Hepatocyte (in vitro differentiated cells): ENCODE measurements at regions not wholly inside any gene's neighbourhood (a gene's known extent, or its start where the extent isn't known, plus 50 kb on each side); places are given as distances from the start of the nearest gene placed in this dataset.
"Not testable (repeated sequence)": the region's sequence is repeated elsewhere in the genome, so short reads cannot be mapped to it uniquely, and the experiment has no call there.

Source experiments
- DNase-seq: peaks from one replicate; pipeline ENCODE4 v3.0.0-alpha.2; 2016; ENCODE audit warnings: low spot score
- H2AFZ ChIP-seq: fragments of 200-600 bp; sonication (generic); 2 replicates; pipeline ENCODE4 v1.6.0; 2016; ENCODE audit warnings: antibody characterized with exemption, mild to moderate bottlenecking
- H3K27ac ChIP-seq: fragments of 200-600 bp; sonication (generic); 2 replicates; pipeline ENCODE4 v1.5.1; 2016; ENCODE audit warnings: mild to moderate bottlenecking
- H3K27me3 ChIP-seq: fragments of 200-600 bp; sonication (generic); 2 replicates; pipeline ENCODE4 v1.6.1; 2016
- H3K36me3 ChIP-seq: fragments of 200-600 bp; sonication (generic); replicated peaks from 2 replicates; pipeline ENCODE4 v1.5.1; 2016; ENCODE audit warnings: low read depth; ENCODE audit not compliant: insufficient read depth
- H3K4me1 ChIP-seq: fragments of 200-600 bp; sonication (generic); 2 replicates; pipeline ENCODE4 v1.5.1; 2016; ENCODE audit warnings: mild to moderate bottlenecking, moderate library complexity; ENCODE audit not compliant: insufficient read depth
- H3K4me2 ChIP-seq: fragments of 200-600 bp; sonication (generic); 2 replicates; pipeline ENCODE4 v1.6.0; 2016
- H3K4me3 ChIP-seq: fragments of 200-600 bp; sonication (generic); 2 replicates; pipeline ENCODE4 v1.5.1; 2016; ENCODE audit warnings: mild to moderate bottlenecking
- H3K79me2 ChIP-seq: fragments of 200-600 bp; sonication (generic); 2 replicates; pipeline ENCODE4 v1.6.0; 2017; ENCODE audit warnings: mild to moderate bottlenecking
- H3K9me2 ChIP-seq: fragments of 200-600 bp; sonication (generic); replicated peaks from 2 replicates; pipeline ENCODE4 v1.6.0; 2017; ENCODE audit warnings: mild to moderate bottlenecking; ENCODE audit not compliant: insufficient read depth
- H3K9me3 ChIP-seq: fragments of 200-600 bp; sonication (generic); 2 replicates; pipeline ENCODE4 v1.5.1; 2016; ENCODE audit warnings: low read depth, mild to moderate bottlenecking
- H4K20me1 ChIP-seq: fragments of 200-600 bp; sonication (generic); 2 replicates; pipeline ENCODE4 v1.6.0; 2016; ENCODE audit warnings: mild to moderate bottlenecking; ENCODE audit not compliant: insufficient read depth, poor library complexity, severe bottlenecking
- EZH2 ChIP-seq: fragments of 200-600 bp; sonication (generic); IDR thresholded peaks from 2 replicates; pipeline ENCODE4 v1.6.1; 2016; ENCODE audit warnings: antibody characterized with exemption, mild to moderate bottlenecking, borderline replicate concordance
- EZH2phosphoT487 ChIP-seq: fragments of 200-600 bp; sonication (generic); IDR thresholded peaks from one replicate; pipeline ENCODE4 v1.6.1; 2018; ENCODE audit warnings: antibody characterized with exemption, mild to moderate bottlenecking, low read depth, moderate library complexity; ENCODE audit not compliant: unreplicated experiment, severe bottlenecking
- whole genome bisulfite sequencing: methylation state at CpG from one replicate; pipeline ENCODE4 v1.1.6; 2016; ENCODE audit warnings: low lambda C conversion rate; ENCODE audit errors: missing lambda C conversion rate; 5-methylcytosine and 5-hydroxymethylcytosine counted together
- TF ChIP-seq, protein P1 (sequence below): fragments of 200-600 bp; sonication (generic); IDR thresholded peaks from 2 replicates; pipeline ENCODE4 v1.5.1; 2016; ENCODE audit warnings: antibody characterized with exemption, mild to moderate bottlenecking; ENCODE audit not compliant: poor library complexity

DNA sequence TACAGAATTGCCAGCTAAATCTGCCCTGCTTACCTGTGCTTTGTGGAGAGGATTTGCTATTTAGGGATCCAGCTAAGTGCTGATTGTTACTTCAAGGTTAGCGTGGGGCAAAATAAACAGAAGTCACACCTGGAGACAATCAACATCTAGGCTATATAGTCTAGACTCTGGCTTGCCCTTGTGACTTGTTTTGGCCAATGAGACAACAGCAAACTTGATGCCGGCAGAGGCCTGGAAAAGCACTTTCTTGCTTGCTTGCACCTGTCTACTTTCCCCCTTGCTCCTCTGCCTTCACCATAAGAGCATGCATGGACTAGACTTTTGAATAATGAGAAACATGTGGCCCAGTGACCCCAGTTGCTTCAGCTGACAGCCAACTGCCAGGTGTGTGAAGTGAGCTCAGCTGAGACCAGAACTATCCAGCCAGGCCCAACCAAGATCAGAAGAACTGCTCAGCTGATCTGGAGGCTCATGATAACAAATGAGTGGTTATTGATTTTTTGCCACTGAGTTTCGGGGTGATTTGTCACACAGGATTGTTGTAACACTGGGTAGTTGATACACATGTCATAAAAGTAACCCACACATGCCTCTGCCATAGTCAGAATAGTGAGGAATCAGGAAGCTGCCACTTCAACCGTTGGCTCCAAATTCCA is 164.4 kb downstream of the RBMX2 start:
- Histone ChIP-seq H3K4me3 (no peak overlapping the region), H3K9me2 (no peaks in the 10 kb centered on the region), H2AFZ (no peak overlapping the region), H4K20me1 (no peaks in the 10 kb centered on the region), H3K79me2 (no peaks in the 10 kb centered on the region), H3K36me3 (no peaks in the 10 kb centered on the region), H3K4me2 (no peak overlapping the region), H3K27me3 (no peaks in the 10 kb centered on the region), H3K27ac (no peak overlapping the region), H3K9me3 (no peaks in the 10 kb centered on the region), H3K4me1 (no peaks in the 10 kb centered on the region)
- DNase-seq: no peak
- 64% methylated on average over 4 of the region's 4 CpGs for WGBS
- TF ChIP-seq EZH2: no peak
- TF ChIP-seq EZH2phosphoT487: no peak
- TF ChIP-seq, protein P1, sequence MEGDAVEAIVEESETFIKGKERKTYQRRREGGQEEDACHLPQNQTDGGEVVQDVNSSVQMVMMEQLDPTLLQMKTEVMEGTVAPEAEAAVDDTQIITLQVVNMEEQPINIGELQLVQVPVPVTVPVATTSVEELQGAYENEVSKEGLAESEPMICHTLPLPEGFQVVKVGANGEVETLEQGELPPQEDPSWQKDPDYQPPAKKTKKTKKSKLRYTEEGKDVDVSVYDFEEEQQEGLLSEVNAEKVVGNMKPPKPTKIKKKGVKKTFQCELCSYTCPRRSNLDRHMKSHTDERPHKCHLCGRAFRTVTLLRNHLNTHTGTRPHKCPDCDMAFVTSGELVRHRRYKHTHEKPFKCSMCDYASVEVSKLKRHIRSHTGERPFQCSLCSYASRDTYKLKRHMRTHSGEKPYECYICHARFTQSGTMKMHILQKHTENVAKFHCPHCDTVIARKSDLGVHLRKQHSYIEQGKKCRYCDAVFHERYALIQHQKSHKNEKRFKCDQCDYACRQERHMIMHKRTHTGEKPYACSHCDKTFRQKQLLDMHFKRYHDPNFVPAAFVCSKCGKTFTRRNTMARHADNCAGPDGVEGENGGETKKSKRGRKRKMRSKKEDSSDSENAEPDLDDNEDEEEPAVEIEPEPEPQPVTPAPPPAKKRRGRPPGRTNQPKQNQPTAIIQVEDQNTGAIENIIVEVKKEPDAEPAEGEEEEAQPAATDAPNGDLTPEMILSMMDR: no peak

DNA sequence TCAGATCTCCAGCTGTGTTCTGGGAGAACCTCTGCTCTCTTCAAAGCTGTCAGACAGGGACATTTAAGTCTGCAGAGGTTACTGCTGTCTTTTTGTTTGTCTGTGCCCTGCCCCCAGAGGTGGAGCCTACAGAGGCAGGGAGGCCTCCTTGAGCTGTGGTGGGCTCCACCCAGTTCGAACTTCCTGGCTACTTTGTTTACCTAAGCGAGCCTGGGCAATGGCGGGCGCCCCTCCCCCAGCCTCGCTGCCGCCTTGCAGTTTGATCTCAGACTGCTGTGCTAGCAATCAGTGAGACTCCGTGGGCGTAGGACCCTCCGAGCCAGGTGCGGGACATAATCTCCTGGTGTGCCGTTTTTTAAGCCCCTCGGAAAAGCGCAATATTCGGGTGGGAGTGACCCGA is 171.2 kb downstream of the RBMX2 start:
- H4K20me1 ChIP-seq, H2AFZ ChIP-seq, H3K4me2 ChIP-seq, DNase-seq, H3K27ac ChIP-seq, H3K4me1 ChIP-seq, H3K79me2 ChIP-seq, H3K4me3 ChIP-seq, H3K9me2 ChIP-seq, H3K27me3 ChIP-seq, H3K36me3 ChIP-seq, H3K9me3 ChIP-seq: not testable (repeated sequence)
- WGBS: 87% methylated on average over 11 of the region's 15 CpGs
